Amniotic epithelial cell (primary cell): ENCODE measurements at regions not wholly inside any gene's neighbourhood (a gene's known extent, or its start where the extent isn't known, plus 50 kb on each side); places are given as distances from the start of the nearest gene placed in this dataset.

Experiments used
- DNase-seq: peaks from one replicate; pipeline ENCODE4 v3.0.0-alpha.2; 2010; ENCODE audit warnings: low read depth

DNA sequence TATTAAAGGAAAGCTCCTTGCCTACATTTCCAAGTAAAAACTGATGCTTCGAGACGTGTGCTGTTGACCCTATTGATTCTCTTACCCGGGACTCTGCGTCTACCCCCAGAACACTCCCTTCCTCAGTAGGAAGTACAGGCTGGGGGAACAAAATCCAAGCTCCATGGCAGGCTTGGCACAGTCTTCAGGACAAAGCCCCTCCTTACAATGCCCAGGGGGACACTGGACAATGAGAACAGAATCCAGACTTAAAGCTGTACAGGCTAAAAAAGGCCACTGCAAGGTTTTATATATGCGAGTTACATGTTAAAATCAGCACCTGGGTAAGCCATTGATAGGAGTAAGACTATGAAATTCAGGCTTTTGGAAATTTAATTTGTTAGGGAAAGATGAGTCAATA lies 250.6 kb upstream of the DAPK1 start:
- no peak for DNase-seq

DNA sequence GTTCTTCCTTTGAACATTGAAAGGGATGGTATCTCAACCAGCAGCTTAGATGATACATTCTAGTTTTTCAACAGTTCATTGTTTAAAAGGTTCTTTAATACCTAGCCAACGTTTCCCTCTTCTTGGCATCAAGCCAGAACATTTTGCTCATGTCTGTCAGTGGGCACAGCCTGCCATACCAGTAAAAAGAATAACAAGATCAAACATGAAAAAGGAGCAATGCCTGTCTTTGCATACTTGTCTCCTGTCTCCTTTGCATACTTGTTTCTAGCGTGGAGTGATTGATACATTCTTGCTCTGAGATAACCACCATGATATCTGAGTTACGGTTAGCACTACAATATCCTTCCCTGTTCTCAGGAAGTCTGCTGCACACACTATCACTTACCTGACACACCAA lies 248.6 kb upstream of the DAPK1 start:
- DNase-seq: peak; percentile 11

DNA sequence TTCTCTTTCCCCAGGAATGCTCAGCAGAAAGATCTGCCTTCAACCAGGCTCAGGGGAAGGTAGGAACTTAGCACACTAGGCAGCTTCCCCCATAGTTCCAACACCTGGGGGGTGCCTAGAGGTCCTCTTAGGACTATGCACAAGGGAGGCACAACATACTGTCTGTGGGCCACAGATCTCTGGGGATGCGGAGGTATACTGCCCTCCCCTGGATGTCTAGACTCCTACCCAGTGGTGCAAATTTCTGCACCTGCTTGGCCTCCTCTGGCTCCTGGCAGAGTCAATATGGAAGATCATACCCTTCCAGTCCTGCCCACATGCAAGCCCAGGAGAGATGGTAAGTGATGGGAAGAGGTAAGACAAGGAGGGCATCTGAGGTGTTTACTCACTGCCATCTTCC lies 247.5 kb upstream of the DAPK1 start:
- peak; percentile 13 for DNase-seq

DNA sequence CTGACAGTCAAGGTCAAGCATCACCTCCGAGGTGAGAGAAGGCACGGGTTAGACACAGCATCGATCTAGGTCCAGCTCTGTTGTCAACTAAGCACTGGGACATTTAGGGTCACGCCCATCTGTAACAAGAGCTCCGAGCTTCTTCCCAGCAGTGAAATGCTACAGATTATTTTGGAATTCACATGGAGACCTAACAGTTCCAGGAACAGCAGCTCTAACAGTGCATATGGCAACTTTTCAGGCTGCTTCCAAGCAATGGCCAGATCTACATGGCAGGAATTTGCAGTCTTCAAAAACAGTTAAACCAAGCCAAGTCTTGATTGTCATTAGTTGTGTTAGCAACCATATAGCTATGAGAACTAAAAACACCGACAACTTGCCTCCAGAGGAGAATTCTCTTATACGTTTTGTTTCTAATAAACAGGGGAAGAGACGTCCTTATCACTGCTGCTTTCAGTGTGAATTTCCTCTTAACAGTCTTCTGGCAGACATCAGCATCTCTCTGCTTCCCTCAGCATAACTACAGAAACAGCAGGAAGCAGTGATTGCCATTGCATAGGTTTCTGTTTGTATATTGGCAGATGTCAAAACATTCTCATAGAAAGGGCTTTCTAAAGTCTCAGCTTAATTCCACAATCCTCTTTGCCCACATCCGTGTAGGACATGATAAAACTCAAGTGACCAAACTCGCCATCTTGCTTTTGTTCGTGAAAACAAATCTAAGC lies 242.1 kb upstream of the DAPK1 start:
- no peak for DNase-seq

DNA sequence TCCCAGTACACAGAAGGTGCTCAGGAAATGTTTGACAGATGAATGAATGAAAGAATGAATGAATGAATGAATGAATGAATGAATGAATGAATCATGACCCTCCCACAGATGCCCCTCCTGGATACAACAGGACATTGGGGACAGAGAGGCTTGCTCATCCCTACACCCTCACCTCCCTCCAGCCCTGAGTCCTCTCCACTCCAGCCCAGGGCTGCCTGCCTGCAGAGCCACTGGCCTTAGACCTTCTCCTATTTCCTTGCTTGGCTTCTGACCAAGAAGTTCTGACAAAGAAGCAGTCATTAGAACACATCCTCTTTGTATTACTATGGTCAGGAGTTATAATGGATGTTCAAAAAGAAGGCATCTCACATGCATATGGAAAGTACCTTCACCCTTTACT lies 240.7 kb upstream of the DAPK1 start:
- no peak for DNase-seq

DNA sequence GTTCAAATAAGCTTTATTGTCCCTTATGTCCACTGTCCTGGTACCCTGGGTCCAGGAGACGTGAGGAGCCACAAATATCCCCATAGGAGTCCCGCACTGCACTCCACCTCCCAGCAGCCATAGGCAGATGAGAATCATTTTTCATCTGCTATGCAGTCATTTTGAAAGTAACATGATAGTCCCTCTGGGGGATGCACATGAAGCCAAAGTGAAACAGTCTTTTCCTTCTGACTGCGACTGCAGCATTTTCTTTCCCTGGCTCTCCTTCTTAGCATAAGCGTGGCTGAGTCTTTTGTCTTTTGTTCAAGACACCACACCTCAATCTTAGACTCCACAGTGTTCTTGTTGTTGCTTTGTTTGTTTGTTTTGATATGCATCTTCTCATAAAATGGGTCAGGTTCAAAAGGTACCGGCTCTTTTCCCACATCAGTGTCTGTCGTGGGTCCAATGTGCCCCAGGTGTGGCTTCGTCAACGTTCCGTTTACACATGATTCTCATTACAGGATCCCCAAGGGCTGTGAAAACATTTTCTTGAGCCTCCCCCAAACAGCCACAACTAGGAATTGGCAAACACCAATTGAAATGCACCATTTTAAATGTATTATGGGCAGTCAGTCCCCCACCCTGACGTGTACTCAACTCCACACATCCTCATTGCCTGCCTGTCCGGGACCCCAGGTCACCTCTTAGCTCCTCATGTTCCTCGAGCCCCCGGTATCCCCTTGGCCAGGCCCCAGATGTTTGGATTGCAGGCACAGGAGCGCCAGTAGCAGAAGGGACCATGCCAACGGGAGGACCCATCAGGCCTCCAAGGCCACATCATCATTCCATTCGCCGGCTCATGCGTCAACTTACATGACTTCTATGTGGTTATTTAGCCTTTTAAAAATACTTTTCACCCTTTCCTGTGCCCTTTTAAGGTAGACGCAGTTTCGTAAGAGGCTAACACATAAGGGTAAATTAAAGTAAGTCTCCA lies 237.8 kb upstream of the DAPK1 start:
- DNase-seq: no peak

DNA sequence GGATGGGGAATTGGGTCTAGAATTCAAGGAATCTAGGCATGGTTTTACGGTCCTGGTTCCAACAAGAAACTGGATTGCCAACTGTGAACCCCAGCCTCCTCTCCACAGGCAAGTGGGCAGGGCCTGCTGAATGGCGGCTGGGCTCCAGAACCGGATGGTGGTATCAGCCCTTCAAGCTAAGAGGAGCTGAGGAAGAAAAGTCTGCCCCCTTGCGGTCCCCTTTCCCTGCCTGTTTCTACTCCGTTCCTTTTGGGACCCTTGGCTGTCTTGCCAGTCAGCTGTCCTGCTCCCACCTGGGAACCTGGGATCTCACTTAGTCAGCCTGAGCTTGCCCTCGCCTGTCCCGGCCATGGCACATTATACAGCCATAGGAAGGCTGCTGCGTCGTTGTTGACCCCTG lies 234.4 kb upstream of the DAPK1 start:
- DNase-seq: no peak

DNA sequence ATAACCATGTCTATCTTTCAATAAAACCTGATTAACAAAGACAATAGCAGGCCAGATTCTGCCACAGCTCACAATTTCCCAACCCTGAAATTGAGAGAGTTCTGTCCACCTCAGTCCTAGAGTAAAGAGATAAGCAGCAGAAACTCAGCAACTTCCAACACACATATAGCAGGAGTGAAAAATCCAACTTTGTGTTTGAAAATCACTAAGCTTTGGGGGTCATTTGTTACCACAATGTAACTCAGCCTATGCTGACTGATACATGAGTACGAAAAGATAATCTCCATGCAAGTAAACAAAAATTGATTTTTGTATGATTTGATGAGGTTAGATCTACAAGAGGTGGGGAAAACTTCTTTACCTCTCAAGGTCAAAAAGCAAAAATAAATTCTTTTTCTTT lies 231.0 kb upstream of the DAPK1 start:
- no peak for DNase-seq

DNA sequence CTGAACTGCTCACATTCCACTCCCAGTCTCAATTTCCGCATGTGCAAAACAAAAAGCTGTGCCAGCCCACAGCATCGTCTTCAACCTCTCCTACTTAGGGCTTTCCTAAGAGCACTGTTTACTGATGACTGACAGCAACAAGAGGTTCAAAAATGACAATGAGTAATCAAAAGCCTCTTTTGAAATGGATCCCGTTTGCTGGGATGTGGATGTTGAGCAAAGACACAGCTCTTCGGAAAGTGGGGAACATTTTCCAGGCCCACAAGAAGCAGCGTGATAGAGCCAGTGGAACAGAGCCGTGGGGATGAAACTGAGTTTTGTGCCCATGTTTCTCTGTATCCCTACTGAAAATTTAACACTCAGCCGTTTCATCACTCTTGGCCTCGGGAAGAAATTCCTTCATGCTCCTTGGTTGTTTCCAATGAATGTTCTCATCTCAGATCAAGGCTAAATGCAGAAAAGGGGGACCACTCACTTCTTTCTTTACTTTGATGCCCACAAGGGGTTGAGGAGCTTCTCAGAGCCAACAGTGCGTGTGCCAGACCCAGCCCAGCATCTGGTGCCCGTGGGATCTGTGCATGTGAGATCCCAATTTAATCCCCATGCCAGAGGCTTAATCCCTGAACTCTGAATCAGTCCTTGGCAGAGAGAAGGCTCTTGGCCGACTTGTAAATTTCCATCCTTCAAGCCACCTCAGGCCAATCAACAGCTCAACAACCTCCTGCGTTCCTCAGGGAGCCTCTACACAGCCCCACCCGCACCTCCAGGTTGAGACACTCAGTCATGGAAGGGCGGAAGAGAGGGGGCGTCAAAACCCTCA lies 230.2 kb upstream of the DAPK1 start:
- peak; percentile 56 for DNase-seq

DNA sequence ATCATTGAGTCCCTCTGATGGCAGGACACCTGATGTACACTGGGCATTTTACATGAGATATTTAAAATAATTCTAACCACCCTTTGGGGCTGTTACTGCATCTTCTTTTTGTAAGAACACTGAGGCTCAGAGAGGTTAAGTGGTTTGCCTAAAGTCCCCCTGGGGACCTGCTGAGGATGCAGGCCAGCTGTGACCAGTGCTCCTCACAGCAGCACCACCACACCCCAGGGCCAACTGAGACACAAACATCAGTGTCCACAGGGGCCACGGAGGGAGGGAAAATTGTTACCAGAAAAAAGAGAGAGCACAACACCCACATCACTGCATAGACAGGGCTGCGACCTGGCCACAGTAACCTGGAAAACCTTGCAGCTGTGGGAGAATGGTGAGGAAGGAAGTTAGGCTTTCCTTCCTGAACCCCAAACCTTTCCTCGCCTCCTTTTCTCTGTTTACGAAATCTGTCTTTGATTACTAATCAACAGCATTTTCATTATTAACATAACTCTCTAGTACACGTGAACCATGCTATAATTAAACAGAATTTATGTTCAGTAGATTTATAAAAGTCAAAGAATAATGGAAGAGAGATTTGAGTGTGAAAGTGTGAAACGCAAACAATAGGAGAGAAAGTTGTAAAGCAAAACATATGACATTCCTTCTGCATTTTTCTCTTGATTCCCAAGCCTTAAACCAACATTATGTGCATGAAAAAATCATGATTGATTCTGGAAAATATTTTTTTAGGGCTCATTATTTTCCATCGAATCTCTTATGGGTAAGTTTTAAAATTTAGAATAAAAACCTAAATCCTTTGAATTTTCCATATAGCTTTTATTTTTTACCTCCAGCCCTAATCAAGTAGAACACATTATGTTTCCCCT lies 228.1 kb upstream of the DAPK1 start:
- DNase-seq: no peak

DNA sequence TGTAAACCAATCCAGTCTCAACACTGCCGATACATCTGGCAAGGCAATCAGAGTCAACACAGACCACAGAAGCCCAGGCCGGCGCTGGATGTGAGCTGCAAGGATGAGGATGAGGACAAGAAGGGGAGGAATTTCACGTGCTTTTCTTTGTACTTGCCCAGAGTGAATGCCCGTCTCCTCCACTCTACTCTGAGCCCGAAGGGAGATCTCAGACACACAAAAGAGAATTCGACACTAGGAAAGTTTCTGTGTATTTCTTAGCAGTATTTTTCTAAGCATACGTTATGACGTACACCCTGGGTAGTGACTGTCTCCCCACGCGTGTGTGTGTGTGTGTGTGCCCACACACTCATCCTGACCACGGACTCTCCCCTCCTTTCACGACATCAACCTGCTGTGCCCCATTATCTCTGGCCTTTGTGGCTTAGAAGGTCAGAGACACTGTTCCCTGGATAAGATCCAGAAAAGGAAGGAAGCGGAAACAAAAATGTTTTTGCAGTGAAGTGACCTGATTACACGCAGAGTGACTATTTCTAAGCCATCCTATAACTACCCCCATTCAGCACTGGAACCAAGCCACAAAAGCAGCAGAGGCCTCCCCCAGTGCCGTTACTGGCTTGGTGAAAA lies 227.3 kb upstream of the DAPK1 start:
- DNase-seq: peak; percentile 58

DNA sequence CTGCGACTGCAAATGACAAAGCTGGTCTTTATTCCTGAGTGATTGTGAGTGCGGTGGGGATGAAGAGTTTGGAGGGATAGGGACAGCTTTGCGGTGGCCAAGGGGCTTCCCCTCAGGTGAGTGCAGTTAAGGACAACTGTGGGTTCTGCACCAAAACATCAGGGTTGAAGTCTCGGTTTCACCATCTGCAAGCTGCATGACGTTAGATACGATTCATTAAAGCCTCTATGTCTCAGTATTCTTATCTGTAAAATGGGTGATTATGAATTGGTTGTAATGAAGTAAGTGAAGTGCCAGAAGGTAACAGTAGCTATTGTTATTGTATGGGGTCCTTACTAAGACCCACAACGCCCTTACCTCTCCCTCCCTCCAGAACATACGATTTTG lies 226.8 kb upstream of the DAPK1 start:
- no peak for DNase-seq

DNA sequence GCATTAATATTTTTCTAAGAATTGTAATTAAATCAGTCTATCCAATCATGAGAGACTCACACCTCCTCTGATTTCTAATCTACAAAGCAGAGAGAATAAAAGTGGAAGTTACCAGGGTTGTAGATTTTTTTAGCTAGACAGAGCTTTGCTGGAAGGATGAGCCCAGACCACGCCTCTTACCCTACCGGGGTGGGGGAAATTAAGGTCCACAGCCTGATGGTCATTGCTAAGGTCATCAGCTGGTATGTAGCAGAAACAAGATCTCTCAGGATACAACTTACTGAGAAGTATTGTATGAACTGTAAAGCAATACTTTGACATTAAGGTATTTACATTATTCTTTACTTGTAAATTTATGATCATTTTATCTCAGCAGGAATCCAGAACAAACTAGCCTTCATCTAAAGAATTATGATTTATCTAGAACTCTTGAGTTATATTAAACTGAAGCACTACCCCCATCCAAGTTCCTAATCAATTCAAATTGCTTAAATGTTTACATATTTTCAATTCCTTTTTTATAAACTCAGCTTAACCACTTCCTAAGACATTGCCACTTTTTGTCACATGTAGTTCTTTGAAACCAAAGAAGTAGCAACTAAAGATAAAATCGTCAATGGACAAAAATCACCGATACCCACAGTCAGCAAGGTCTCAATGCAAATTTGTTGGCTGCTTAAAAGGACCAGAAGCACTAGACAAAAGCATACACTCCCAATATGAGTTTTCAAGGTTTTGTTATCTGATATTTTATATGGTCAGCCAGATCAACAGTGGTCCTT lies 225.8 kb upstream of the DAPK1 start:
- no peak for DNase-seq

DNA sequence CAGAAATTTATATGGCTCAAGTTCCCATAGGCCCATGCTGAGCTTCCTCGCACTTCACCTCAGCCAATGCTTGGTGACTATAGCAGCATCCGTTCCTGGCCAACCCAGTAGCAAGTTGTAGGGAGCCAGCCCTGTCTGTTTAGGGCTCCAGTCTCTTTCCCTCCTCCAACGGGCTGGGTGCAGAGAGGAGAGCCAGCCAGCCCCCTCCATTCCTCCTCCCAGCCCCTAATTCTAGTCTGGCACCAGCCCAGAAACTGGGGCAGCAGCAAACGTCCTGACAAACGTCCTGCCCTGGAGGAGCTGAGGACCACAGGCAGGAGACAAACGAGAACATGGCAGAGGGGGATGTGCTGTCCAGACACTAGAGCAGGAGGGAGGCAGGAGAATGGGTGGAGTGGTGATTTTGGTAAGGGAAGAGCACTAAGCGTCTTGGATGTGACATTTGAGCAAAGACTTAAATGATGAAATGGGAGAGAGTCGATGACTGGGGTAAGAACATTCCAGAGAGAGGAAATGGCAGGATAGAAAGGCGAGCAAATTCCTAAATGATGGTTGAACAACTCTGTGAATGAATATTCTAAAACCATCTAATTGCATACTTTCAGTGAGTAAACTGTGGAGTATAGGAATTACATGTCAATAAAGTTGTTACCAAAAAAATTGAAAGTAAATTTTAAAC lies 222.5 kb upstream of the DAPK1 start:
- DNase-seq: no peak

DNA sequence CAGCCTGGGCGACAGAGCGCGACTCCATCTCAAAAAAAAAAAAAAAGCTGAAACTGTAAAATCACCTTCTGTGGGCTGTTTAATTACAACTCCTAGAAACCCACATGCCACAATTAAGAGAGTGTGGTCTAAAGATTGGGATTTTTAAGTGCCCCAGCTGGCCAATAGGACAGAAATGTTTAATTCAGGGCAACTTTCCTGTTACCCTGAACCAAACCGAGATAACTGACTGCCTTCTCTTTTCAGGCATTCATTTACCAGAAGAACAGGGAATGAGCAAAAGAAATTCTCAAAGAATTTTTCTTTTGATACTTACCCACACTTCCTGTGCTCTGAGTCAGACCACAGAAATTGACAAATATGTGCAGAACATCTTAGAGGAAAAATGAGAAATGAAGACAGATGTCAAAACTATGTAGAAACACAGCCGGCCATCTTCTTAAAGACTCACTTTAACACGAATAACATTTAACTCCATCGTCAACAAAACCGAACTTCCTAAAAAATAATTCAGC lies 221.3 kb upstream of the DAPK1 start:
- peak; percentile 94 for DNase-seq

DNA sequence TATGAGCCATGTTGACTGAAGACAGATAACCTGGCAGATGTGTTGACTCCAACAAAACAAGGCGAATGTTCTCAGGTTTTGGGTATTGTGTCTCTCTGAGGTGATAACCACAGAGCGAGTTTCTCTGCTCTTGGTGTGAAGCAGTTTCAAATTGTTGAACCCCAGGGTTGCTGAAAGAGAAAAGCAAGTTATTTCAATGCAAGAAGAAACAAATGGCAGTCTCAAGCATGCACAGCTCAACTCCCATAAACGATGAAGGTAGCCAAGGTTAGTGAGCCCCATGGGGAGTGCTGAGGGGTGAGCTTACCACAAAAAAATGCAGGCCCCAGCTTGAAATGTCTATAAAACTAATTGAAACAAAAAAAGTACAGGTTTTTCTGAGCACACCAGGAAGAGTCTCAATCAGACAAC lies 220.8 kb upstream of the DAPK1 start:
- DNase-seq: peak; percentile 52

DNA sequence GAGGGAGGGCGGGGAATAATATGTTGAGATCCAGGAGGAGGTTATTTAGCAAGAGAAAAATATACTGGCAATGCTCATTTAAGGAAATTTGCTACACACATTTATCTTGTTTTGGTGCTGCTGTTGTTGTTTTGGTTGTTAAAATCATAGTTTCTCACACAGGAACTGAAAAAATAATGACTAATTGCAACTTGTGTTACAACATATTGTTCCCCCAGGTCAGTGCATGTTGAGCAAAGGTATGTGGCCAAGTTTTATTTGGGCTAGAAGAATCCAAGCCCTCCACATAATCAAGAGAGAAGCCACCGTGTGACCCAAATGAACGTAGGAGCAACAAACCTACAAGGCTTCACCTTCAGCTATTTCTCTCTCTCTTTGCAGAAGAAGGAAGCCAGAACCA lies 220.3 kb upstream of the DAPK1 start:
- DNase-seq: peak; percentile 69

DNA sequence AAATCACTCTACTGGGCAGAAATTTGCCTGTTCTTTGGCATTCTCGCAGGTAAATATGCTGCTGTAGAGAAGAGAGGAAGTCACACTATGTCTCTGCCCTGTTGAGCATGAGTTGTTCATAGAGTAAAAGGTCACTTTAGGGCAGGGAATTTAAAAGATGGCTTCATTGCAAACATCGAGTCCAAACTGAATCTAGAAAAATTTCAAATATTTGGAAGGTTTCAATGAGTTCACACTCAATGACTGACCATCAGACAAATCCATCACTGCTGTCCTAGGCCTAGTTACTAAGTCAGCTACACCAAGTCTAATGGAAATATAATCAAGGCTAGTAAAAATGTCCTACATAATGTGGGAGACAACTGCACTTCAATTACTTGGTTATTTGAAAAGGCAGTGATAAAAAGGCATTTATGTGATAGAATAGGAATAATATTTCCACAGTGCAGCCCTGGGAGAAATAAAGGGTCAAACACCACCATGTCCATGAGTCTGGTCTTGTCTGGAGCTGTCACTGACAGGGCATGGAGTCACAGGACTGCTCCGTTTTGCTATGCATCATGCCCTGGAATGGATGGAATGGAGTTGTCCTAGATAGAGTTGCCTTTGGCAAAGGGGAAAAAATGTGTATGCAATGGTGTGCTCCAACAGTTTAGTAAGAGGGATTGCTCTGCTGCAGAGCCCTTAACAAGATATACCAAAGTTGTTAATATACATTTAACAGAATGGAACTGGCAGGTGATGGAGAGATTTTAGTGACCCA lies 218.5 kb upstream of the DAPK1 start:
- DNase-seq: peak; percentile 67

DNA sequence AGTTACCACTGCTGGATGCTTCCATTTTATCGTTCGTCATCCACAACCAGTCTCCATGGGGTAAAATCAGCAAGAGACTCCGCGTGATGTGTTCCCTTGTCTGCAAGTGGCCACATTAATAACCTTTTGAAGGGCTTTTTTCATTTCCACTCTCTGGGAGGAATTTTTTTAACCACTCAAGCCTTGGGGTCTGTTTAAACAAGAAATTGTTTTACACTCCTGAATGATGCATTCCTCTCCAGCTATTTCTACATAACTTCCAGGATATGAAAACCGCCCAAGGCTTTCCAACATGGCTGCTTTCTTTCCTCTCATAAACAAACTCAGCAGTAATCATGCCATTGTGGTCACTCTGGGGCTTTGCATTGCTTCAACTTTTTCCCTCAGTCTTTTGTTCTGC lies 217.2 kb upstream of the DAPK1 start:
- DNase-seq: peak; percentile 99
